Ascending aorta (tissue), 2 donors: ENCODE measurements at regions not wholly inside any gene's neighbourhood (a gene's known extent, or its start where the extent isn't known, plus 50 kb on each side); places are given as distances from the start of the nearest gene placed in this dataset.

Experiments
- DNase-seq, 2 donors: peaks; one replicate each; pipeline ENCODE4 v3.0.0-alpha.2; 2019; ENCODE audit warnings: low spot score in 2 of 2
- H3K27ac ChIP-seq, 2 donors: fragments of 200-600 bp; sonication (generic); one replicate each; pipeline ENCODE4 v1.5.1; 2016 to 2017; ENCODE audit warnings: mild to moderate bottlenecking in 1 of 2
- H3K27me3 ChIP-seq: fragments of 200-600 bp; sonication (generic); one replicate; pipeline ENCODE4 v1.5.1; 2017
- H3K36me3 ChIP-seq, 2 donors: fragments of 200-600 bp; sonication (generic); one replicate each; pipeline ENCODE4 v1.5.1; 2016
- H3K4me1 ChIP-seq, 2 donors: fragments of 200-600 bp; sonication (generic); one replicate each; pipeline ENCODE4 v1.5.1; 2016 to 2017; ENCODE audit warnings: mild to moderate bottlenecking in 1 of 2
- H3K4me3 ChIP-seq, 2 donors: fragments of 200-600 bp; sonication (generic); one replicate each; pipeline ENCODE4 v1.5.1; 2016 to 2017; ENCODE audit warnings: mild to moderate bottlenecking in 1 of 2
- H3K9me3 ChIP-seq, 2 donors: fragments of 200-600 bp; sonication (generic); one replicate each; pipeline ENCODE4 v1.5.1; 2016
- CTCF ChIP-seq, 3 experiments: fragments of 200-600 bp in 2 of 3; fragments of 450-650 bp in 1 of 3; sonication (generic) in 2 of 3; IDR thresholded peaks; one replicate each; pipeline ENCODE4 v1.5.1; 2016 to 2019; ENCODE audit warnings: antibody characterized with exemption in 3 of 3, mild to moderate bottlenecking in 1 of 3, moderate library complexity in 1 of 3
- intact Hi-C: fragments of 100-400 bp; cut with DNase I; formaldehyde crosslinking; loops from one replicate; pipeline ENCODE4 v1.15.1; 2023

DNA sequence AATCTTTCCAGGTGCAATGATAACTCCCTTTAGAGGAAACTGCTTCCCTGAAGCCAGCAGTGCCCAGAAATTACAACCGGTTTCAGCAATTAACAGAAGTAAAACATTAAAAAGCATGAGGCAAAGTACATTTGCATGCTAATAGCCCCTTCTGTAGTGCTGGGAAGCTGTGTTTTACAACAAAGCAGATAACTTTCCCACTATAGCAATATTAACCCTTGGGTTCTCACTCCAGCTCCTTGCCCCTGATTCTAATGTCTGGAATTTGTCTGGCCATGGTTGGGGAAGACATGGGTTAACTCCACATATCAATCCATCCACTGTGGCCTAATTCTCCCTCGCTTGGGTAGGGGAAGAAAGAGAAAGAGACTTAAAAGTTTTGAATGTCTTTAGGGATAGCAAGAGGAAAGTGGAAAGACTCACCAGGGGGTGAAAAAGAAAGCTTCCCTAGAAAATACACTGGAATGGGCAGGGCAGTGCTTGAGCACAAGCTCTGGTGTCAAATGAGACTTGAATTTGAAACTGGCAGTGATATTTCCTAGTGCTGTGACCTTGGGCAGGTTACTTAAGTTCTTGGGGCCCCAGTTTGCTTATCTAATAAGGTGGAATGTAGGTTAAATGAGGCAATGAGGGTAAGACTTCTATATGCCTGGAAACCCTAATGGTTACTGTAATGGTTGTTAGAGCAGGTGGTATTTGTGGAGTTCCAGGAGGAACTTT, 102.0 kb downstream of the SOX9 start:
- DNase-seq = no peak
- Histone ChIP-seq H3K27ac (no peak overlapping the region), H3K9me3 (no peaks in the 10 kb centered on the region), H3K4me1 (no peaks in the 10 kb centered on the region), H3K4me3 (no peak overlapping the region), H3K27me3 (no peaks in the 10 kb centered on the region), H3K36me3 (no peaks in the 10 kb centered on the region)
- no peak for TF ChIP-seq CTCF (IDR thresholded peaks at IDR 0.05)
- intact Hi-C loops = no loop called here

DNA sequence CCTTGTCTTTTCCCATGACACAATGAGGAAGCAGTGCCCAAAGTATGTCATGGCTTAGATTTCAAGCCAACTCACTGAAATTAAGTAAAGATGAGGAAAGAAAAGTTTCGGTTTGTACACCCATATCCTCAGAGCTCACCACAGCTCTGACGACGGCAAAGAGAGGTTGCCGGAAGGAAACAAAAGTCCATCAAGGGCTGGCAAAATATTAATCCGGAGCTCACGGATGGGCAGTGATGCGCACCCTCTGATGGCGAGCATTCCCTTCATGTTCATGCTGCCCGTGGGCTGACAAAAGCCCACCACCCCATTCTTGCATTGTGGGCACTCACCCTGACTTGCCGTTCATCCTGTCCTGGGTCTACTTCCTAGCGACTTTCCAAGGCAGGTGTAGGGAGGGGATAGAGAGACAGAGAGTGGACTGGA, 103.1 kb downstream of the SOX9 start:
- Histone ChIP-seq H3K4me1 (no peaks in the 10 kb centered on the region), H3K27ac (no peak overlapping the region), H3K9me3 (no peaks in the 10 kb centered on the region), H3K36me3 (no peaks in the 10 kb centered on the region), H3K27me3 (no peaks in the 10 kb centered on the region), H3K4me3 (no peak overlapping the region)
- intact Hi-C loops = no loop called here
- no peak for DNase-seq
- TF ChIP-seq CTCF (IDR thresholded peaks at IDR 0.05) = no peak

DNA sequence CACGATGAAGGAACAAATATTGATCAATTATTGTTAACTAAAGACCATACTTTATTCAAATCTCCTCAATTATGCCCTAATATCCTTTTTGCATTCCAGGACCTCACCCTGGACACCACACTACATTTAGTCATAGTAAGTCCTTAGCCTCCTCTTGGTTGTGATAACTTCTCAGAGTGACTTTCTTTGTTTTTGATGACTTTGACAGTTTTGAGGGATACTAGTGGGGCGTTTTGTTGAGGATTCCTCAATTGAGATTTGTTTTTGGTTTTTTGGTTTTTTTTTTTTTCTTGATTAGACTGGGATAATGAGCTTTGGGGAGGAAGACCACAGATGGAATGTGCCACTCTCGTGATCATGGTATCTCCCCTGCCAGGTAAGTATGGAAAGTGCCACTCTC, 105.5 kb downstream of the SOX9 start:
- no peak overlapping the region for H3K4me3 ChIP-seq

GRCh38 chr17:72233986-72234385, 113.2 kb downstream of the SOX9 start:
- H3K27ac ChIP-seq = no peak overlapping the region
- H3K4me1 ChIP-seq = no peaks in the 10 kb centered on the region
- H3K4me3 ChIP-seq = no peak overlapping the region
- intact Hi-C loops = no loop called here
- H3K27me3 ChIP-seq = no peaks in the 10 kb centered on the region
- no peak for TF ChIP-seq CTCF (IDR thresholded peaks at IDR 0.05)
- no peaks in the 10 kb centered on the region for H3K9me3 ChIP-seq
- H3K36me3 ChIP-seq = no peaks in the 10 kb centered on the region
- DNase-seq = no peak

More for the DNA sequence above, 105.5 kb downstream of the SOX9 start:
- TF ChIP-seq CTCF (IDR thresholded peaks at IDR 0.05) = no peak
- no peaks in the 10 kb centered on the region for H3K4me1 ChIP-seq
- DNase-seq = no peak
- intact Hi-C loops = no loop called here
- no peaks in the 10 kb centered on the region for H3K9me3 ChIP-seq
- no peak overlapping the region for H3K27ac ChIP-seq
- no peaks in the 10 kb centered on the region for H3K27me3 ChIP-seq
- no peaks in the 10 kb centered on the region for H3K36me3 ChIP-seq

GRCh38 chr17:72234985-72235384, 114.2 kb downstream of the SOX9 start:
- Histone ChIP-seq H3K4me1 (no peaks in the 10 kb centered on the region), H3K4me3 (no peak overlapping the region), H3K27me3 (no peaks in the 10 kb centered on the region), H3K36me3 (no peaks in the 10 kb centered on the region), H3K9me3 (no peaks in the 10 kb centered on the region), H3K27ac (no peak overlapping the region)
- intact Hi-C loops = no loop called here
- TF ChIP-seq CTCF (IDR thresholded peaks at IDR 0.05) = no peak
- DNase-seq = no peak
